Adrenal gland (tissue), 5 donors: ENCODE measurements at regions not wholly inside any gene's neighbourhood (a gene's known extent, or its start where the extent isn't known, plus 50 kb on each side); places are given as distances from the start of the nearest gene placed in this dataset.

Experiments
- POLR2A ChIP-seq, 2 donors: fragments of 450-650 bp; IDR thresholded peaks; one replicate each; pipeline ENCODE4 v1.6.1; 2017; ENCODE audit warnings: antibody characterized with exemption in 2 of 2, mild to moderate bottlenecking in 2 of 2, moderate library complexity in 1 of 2
- TF ChIP-seq, protein P1 (sequence below), 6 experiments: fragments of 450-650 bp in 4 of 6; fragments of 200-600 bp in 2 of 6; sonication (generic) in 1 of 6; IDR thresholded peaks; 1 replicate in 5 of 6; 2 replicates in 1 of 6; pipeline versions ENCODE4 v1.5.1 to v1.8.0; 2016 to 2021; ENCODE audit warnings: antibody characterized with exemption in 6 of 6, mild to moderate bottlenecking in 2 of 6, moderate library complexity in 1 of 6
- donor health status: DM: no; HTN: no; CAD: no.

DNA sequence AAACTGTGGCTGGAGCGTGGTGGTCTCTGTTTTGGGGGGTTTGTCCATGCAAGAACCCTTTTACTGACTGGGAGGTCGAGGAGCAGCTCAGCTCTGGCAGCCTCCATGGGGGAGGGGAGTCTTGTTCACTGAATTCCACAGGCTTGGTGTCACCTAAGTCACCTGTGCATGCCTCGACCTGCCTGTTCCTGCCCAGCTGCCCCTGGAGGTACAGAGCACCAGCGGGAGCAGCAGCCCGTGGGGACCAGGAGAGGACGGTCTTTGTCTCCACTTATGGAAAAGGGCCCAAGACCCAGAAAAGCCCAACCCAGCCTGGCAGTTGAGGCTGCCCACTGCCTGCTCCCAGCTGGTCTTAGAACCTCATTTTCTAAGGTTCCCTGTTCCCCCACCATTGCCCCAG is 168.7 kb upstream of the AGAP1 start:
- TF ChIP-seq, protein P1, sequence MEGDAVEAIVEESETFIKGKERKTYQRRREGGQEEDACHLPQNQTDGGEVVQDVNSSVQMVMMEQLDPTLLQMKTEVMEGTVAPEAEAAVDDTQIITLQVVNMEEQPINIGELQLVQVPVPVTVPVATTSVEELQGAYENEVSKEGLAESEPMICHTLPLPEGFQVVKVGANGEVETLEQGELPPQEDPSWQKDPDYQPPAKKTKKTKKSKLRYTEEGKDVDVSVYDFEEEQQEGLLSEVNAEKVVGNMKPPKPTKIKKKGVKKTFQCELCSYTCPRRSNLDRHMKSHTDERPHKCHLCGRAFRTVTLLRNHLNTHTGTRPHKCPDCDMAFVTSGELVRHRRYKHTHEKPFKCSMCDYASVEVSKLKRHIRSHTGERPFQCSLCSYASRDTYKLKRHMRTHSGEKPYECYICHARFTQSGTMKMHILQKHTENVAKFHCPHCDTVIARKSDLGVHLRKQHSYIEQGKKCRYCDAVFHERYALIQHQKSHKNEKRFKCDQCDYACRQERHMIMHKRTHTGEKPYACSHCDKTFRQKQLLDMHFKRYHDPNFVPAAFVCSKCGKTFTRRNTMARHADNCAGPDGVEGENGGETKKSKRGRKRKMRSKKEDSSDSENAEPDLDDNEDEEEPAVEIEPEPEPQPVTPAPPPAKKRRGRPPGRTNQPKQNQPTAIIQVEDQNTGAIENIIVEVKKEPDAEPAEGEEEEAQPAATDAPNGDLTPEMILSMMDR (IDR thresholded peaks at IDR 0.05), result no peak
- TF ChIP-seq POLR2A (IDR thresholded peaks at IDR 0.05), result no peak
